Ovary (tissue), 7 donors: ENCODE measurements at regions not wholly inside any gene's neighbourhood (a gene's known extent, or its start where the extent isn't known, plus 50 kb on each side); places are given as distances from the start of the nearest gene placed in this dataset.

Source experiments
- DNase-seq, 5 donors: peaks; one replicate each; pipeline ENCODE4 v3.0.0-alpha.2; 2019 to 2020
- H3K27ac ChIP-seq, 2 donors: fragments of 200-600 bp; one replicate each; pipeline versions ENCODE4 v1.5.1 to v1.8.0; 2019 to 2022
- H3K27me3 ChIP-seq: fragments of 200-600 bp; one replicate; pipeline ENCODE4 v1.8.0; 2022
- H3K36me3 ChIP-seq: fragments of 200-600 bp; sonication (generic); one replicate; pipeline ENCODE4 v1.5.1; 2019
- H3K4me1 ChIP-seq: one replicate; pipeline ENCODE4 v1.8.1; 2013; ENCODE audit warnings: mild to moderate bottlenecking, moderate library complexity; ENCODE audit not compliant: insufficient read depth
- H3K4me3 ChIP-seq: fragments of 200-600 bp; sonication (generic); one replicate; pipeline ENCODE4 v1.5.1; 2017
- H3K9me3 ChIP-seq, 2 donors: fragments of 200-600 bp in 1 of 2; sonication (generic) in 1 of 2; one replicate each; pipeline versions ENCODE4 v1.5.1 to v1.8.1; 2013 to 2019; ENCODE audit warnings: mild to moderate bottlenecking in 1 of 2, moderate library complexity in 1 of 2
- EP300 ChIP-seq: sonication (generic); formaldehyde crosslinking; IDR thresholded peaks from one replicate; pipeline ENCODE4 v1.6.1; 2017; ENCODE audit warnings: antibody characterized with exemption
- POLR2A ChIP-seq: fragments of 450-650 bp; IDR thresholded peaks from one replicate; pipeline ENCODE4 v1.6.1; 2017; ENCODE audit warnings: antibody characterized with exemption, mild to moderate bottlenecking, moderate library complexity
- WGBS, 3 donors: extraction: QIAGEN DNeasy Blood & Tissue Kit in 1 of 3; methylation state at CpG; one replicate each; pipeline versions ENCODE4 v1.1.5 to v1.1.7; 2013 to 2017; 5-methylcytosine and 5-hydroxymethylcytosine counted together
- intact Hi-C, 4 donors: fragments of 100-400 bp; cut with DNase I; formaldehyde crosslinking; loops; one replicate each; pipeline versions ENCODE4 v1.11.0 to v1.15.1; 2022 to 2023
- TF ChIP-seq, protein P1 (sequence below), 3 donors: fragments of 450-650 bp in 2 of 3; fragments of 200-600 bp in 1 of 3; IDR thresholded peaks; one replicate each; pipeline versions ENCODE4 v1.5.1 to v1.8.0; 2016 to 2022; ENCODE audit warnings: antibody characterized with exemption in 3 of 3, mild to moderate bottlenecking in 1 of 3
- donor health status: DM: no; HTN: no; CAD: no; lungs with moderate emphysema.
- donor health status: DM: no; HTN: no; CAD: no.
- donor health status: Bipolar disorder and iron deficiency.
- donor health status: DM: no; HTN: no; CAD: no.
- donor health status: DM: yes; HTN: yes; CAD: no.

DNA sequence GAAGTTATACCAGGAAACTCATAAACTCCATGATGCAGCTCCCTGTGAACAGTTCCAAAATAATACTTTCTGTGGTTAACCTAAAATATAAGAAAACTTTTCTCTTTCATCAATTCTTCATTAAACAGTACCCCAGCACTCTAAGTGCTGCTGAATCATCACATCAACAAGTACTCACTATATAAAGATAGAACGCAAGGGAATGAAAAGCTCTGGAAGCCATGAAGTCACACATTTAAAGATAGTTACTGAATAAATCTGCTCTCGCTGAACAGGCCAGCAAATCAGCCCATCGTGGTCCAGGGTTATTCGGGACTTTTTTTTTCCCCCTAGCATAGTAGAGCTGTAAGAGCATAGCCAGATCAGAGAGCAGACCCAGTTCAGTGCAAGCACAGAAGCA is 254.3 kb downstream of the IPMK start:
- Histone ChIP-seq H3K36me3 (no peaks in the 10 kb centered on the region), H3K27ac (no peak overlapping the region), H3K4me3 (no peak overlapping the region), H3K27me3 (no peaks in the 10 kb centered on the region), H3K4me1 (no peaks in the 10 kb centered on the region), H3K9me3 (no peaks in the 10 kb centered on the region)
- intact Hi-C loops, result no loop called here
- WGBS, 3 donors, result 81 to 88% (median 85%) methylated on average over 4 of the region's 4 CpGs
- no peak for DNase-seq
- TF ChIP-seq EP300 (no peak), POLR2A (no peak)
- TF ChIP-seq, protein P1, sequence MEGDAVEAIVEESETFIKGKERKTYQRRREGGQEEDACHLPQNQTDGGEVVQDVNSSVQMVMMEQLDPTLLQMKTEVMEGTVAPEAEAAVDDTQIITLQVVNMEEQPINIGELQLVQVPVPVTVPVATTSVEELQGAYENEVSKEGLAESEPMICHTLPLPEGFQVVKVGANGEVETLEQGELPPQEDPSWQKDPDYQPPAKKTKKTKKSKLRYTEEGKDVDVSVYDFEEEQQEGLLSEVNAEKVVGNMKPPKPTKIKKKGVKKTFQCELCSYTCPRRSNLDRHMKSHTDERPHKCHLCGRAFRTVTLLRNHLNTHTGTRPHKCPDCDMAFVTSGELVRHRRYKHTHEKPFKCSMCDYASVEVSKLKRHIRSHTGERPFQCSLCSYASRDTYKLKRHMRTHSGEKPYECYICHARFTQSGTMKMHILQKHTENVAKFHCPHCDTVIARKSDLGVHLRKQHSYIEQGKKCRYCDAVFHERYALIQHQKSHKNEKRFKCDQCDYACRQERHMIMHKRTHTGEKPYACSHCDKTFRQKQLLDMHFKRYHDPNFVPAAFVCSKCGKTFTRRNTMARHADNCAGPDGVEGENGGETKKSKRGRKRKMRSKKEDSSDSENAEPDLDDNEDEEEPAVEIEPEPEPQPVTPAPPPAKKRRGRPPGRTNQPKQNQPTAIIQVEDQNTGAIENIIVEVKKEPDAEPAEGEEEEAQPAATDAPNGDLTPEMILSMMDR (IDR thresholded peaks at IDR 0.05), result no peak

DNA sequence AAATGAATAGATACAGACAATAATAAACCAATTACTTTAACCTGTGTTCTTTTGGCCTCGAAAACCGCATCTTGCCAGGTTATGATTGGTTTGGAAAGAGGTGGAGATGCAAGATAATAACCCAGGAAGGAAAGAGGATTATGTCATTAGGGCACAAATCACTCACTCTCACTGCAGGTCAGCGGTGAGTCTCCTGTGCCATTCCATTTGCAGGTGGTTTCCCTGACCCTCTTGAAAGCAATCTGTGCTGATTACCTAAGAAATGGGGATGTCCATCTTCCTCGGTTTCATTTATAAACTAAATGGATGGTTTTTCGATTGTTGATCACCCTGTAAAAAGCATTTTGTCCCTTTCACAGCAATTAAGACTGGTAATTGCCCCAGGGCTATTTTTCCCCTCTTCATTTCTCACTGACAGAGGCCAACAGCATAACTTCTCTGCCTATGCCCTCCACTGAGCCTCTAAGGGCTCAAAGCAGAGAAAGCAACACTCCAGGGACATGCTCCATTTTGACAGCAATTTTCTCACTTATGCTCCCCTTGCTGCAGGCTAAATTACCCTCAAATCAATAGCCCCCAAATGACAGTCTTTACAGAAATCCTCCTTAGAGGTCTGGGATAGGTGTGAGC is 257.5 kb downstream of the IPMK start:
- no peak for DNase-seq
- H3K4me3 ChIP-seq, result no peak overlapping the region
- no peaks in the 10 kb centered on the region for H3K9me3 ChIP-seq
- no peaks in the 10 kb centered on the region for H3K27me3 ChIP-seq
- intact Hi-C loops, result no loop called here
- WGBS, 3 donors, result 69 to 78% (median 78%) methylated on average over 5 of the region's 5 CpGs
- TF ChIP-seq EP300 (no peak), POLR2A (no peak)
- TF ChIP-seq, protein P1 (IDR thresholded peaks at IDR 0.05), result no peak
- no peaks in the 10 kb centered on the region for H3K36me3 ChIP-seq
- H3K4me1 ChIP-seq, result no peaks in the 10 kb centered on the region
- H3K27ac ChIP-seq, result no peak overlapping the region

DNA sequence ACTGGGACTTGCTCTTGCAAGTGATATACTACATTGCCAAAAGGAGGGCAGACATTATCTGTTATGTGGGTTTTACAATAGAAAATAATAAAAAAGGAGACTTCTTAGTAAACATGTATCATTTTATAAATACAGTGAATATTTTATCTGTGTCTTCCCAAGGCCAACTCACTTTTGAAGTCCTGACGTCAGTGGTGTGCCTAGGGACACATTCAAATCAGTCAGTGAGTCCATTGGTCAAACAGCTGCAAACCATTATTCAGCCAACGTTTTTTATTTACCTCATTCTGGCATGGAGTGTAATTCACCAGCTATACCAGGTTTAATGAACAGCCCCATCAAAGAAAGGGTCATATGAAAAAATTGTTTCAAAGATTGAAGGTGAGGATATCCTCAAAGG is 263.7 kb downstream of the IPMK start:
- no peak for DNase-seq
- H3K27me3 ChIP-seq, result no peaks in the 10 kb centered on the region

DNA sequence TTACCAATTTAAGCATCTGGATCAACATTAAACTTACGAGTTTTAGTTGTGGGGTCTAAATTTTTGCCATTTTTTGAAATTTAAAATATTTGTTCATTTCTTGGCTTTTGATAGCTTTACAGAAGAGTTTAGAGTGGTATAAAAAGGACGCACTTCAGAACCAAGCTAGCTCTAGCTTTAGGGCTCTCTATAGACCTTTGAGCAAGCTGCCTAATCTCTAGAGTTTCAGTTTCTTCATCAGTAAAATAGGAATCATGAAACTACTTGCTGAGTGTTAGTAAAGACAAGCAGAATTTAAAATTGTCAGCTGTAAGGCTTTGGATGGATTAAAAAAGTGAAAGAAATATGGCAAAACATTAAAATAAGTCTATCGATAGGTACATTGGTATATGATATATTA is 266.5 kb downstream of the IPMK start:
- 72 to 91% (median 78%) methylated on average over 3 of the region's 3 CpGs for WGBS, 3 donors
- Histone ChIP-seq H3K27ac (no peak overlapping the region), H3K36me3 (no peaks in the 10 kb centered on the region), H3K9me3 (no peaks in the 10 kb centered on the region), H3K4me3 (no peak overlapping the region), H3K4me1 (no peaks in the 10 kb centered on the region), H3K27me3 (no peaks in the 10 kb centered on the region)
- intact Hi-C loops, result no loop called here
- no peak for DNase-seq
- TF ChIP-seq, protein P1 (IDR thresholded peaks at IDR 0.05), result no peak
- TF ChIP-seq EP300 (no peak), POLR2A (no peak)

More for the DNA sequence above, 263.7 kb downstream of the IPMK start:
- intact Hi-C loops, result no loop called here
- Histone ChIP-seq H3K4me3 (no peak overlapping the region), H3K9me3 (no peaks in the 10 kb centered on the region), H3K27ac (no peak overlapping the region), H3K36me3 (no peaks in the 10 kb centered on the region), H3K4me1 (no peaks in the 10 kb centered on the region)
- WGBS, 3 donors, result 2 to 20% (median 4%) methylated on average over 2 of the region's 2 CpGs
- TF ChIP-seq EP300, result no peak
- TF ChIP-seq, protein P1 (IDR thresholded peaks at IDR 0.05), result no peak
- TF ChIP-seq POLR2A, result no peak
